WTC11 (cell line): ENCODE measurements at regions not wholly inside any gene's neighbourhood (a gene's known extent, or its start where the extent isn't known, plus 50 kb on each side); places are given as distances from the start of the nearest gene placed in this dataset.

Experiments
- TF ChIP-seq, protein P1 (sequence below): sonication (generic); formaldehyde crosslinking; IDR thresholded peaks from 2 replicates; pipeline ENCODE4 v1.8.0; 2022; ENCODE audit warnings: mild to moderate bottlenecking, missing genetic modification reagents
- TF ChIP-seq, protein P2 (sequence below): sonication (generic); formaldehyde crosslinking; IDR thresholded peaks from 2 replicates; pipeline ENCODE4 v1.8.1; 2023; ENCODE audit warnings: mild to moderate bottlenecking, moderate library complexity, missing genetic modification reagents

DNA sequence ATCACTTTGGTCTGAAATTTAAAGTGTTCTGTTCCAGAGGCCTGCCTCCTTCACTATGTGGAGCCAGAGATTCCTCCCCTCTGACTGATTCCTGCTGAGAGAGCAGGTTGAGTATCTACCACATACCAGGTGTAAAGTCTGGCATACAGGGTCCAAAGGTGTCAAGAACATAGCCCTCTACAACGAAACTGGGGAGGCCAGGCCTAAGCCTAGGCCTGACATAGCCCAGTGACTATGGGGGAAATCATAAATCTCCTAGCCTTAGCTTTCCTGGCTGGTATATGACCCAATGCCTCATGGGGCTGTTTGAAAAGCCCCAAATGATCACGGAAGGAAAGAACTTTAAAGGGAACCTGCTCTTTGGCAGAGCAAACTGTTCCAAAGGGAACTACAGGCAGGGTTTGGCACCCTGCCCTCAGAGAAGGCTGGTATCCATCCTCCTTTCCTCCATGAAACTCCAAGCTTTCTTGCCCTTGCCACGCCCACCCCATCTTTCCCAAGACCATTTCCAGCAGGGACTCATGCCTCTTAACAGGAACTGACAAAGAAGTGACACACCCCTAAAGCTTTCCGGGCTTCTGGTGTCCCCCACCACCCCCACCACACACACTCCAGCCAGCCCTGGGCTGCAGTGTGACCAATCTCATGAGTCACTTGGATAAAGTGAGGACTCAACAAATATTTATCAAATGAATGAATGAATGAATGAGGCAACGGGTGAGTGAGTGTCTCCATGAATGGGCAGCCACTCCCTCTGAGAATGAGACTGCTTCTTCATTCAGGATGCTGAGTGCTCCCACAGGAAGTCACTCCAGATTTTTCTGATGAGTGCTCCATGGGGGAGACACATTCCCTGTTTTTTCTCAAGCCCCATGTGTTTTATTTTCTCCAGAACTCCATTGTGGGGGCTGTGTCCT lies 93.3 kb upstream of the CALM2 start:
- TF ChIP-seq, protein P1, sequence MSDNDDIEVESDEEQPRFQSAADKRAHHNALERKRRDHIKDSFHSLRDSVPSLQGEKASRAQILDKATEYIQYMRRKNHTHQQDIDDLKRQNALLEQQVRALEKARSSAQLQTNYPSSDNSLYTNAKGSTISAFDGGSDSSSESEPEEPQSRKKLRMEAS = no peak
- TF ChIP-seq, protein P2, sequence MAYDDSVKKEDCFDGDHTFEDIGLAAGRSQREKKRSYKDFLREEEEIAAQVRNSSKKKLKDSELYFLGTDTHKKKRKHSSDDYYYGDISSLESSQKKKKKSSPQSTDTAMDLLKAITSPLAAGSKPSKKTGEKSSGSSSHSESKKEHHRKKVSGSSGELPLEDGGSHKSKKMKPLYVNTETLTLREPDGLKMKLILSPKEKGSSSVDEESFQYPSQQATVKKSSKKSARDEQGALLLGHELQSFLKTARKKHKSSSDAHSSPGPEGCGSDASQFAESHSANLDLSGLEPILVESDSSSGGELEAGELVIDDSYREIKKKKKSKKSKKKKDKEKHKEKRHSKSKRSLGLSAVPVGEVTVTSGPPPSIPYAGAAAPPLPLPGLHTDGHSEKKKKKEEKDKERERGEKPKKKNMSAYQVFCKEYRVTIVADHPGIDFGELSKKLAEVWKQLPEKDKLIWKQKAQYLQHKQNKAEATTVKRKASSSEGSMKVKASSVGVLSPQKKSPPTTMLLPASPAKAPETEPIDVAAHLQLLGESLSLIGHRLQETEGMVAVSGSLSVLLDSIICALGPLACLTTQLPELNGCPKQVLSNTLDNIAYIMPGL (CRISPR knock-in tag) = no peak
